ENCODE measurements at regions not wholly inside any gene's neighbourhood (a gene's known extent, or its start where the extent isn't known, plus 50 kb on each side); places are given as distances from the start of the nearest gene placed in this dataset.

GRCh38 chr16:73251608-73252007 lies 203.7 kb upstream of the ZFHX3 start:
- Histone ChIP-seq H3K27me3 (ENCODE audit: control insufficient read depth in 1 of 2, insufficient read depth in 2 of 2, low read length in 2 of 2) (no peaks in the 10 kb centered on the region), H3K36me3 (replicated peaks in 1 of 2; ENCODE audit: control insufficient read depth in 1 of 2, insufficient read depth in 2 of 2, low read length in 2 of 2) (no peaks in the 10 kb centered on the region), H4K20me1 (ENCODE audit: insufficient read depth, low read length) (no peaks in the 10 kb centered on the region), H3K9ac (ENCODE audit: insufficient read depth, low read depth, low read length) (no peak overlapping the region), H2AFZ (ENCODE audit: low read length) (no peak overlapping the region), H3K4me2 (ENCODE audit: low read depth, low read length) (no peak overlapping the region), H3K4me3 (replicated peaks in 1 of 3; ENCODE audit: insufficient read depth in 1 of 3, low read depth in 2 of 3, low read length in 3 of 3) (no peak overlapping the region), H3K79me2 (ENCODE audit: insufficient read depth, low read length) (no peaks in the 10 kb centered on the region), H3K4me1 (ENCODE audit: insufficient read depth, low read length) (no peaks in the 10 kb centered on the region), H3K9me3 (ENCODE audit: low read length) (no peaks in the 10 kb centered on the region), H3K27ac (ENCODE audit: extremely low read length, insufficient read depth, low read length) (no peak overlapping the region)
- in situ Hi-C loops (cut with HindIII; ENCODE audit: extremely low pct_ligation_motif_present, low pct_unique_long_range_greater_than_20kb): no loop called here
- no TSS peak for BruUV-seq (replicated peaks)
- intact Hi-C loops (cut with micrococcal nuclease; ENCODE audit: unreplicated experiment): no loop called here
- DNase-seq (ENCODE audit: low spot score): no peak
- TF ChIP-seq, protein P1, sequence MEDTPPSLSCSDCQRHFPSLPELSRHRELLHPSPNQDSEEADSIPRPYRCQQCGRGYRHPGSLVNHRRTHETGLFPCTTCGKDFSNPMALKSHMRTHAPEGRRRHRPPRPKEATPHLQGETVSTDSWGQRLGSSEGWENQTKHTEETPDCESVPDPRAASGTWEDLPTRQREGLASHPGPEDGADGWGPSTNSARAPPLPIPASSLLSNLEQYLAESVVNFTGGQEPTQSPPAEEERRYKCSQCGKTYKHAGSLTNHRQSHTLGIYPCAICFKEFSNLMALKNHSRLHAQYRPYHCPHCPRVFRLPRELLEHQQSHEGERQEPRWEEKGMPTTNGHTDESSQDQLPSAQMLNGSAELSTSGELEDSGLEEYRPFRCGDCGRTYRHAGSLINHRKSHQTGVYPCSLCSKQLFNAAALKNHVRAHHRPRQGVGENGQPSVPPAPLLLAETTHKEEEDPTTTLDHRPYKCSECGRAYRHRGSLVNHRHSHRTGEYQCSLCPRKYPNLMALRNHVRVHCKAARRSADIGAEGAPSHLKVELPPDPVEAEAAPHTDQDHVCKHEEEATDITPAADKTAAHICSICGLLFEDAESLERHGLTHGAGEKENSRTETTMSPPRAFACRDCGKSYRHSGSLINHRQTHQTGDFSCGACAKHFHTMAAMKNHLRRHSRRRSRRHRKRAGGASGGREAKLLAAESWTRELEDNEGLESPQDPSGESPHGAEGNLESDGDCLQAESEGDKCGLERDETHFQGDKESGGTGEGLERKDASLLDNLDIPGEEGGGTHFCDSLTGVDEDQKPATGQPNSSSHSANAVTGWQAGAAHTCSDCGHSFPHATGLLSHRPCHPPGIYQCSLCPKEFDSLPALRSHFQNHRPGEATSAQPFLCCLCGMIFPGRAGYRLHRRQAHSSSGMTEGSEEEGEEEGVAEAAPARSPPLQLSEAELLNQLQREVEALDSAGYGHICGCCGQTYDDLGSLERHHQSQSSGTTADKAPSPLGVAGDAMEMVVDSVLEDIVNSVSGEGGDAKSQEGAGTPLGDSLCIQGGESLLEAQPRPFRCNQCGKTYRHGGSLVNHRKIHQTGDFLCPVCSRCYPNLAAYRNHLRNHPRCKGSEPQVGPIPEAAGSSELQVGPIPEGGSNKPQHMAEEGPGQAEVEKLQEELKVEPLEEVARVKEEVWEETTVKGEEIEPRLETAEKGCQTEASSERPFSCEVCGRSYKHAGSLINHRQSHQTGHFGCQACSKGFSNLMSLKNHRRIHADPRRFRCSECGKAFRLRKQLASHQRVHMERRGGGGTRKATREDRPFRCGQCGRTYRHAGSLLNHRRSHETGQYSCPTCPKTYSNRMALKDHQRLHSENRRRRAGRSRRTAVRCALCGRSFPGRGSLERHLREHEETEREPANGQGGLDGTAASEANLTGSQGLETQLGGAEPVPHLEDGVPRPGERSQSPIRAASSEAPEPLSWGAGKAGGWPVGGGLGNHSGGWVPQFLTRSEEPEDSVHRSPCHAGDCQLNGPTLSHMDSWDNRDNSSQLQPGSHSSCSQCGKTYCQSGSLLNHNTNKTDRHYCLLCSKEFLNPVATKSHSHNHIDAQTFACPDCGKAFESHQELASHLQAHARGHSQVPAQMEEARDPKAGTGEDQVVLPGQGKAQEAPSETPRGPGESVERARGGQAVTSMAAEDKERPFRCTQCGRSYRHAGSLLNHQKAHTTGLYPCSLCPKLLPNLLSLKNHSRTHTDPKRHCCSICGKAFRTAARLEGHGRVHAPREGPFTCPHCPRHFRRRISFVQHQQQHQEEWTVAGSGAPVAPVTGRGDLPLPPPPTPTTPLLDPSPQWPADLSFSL (CRISPR knock-in tag; IDR thresholded peaks at IDR 0.05): peak; percentile 71; the same call in 1 of the 2 replicates
- TF ChIP-seq ZFP41 (CRISPR knock-in tag; IDR thresholded peaks at IDR 0.05; ENCODE audit: borderline replicate concordance) (no peak), ZNF207 (IDR thresholded peaks at IDR 0.05; ENCODE audit: borderline replicate concordance) (0 out of 2 replicates have a peak, but pooled peaks have one; percentile 72), PRDM10 (CRISPR knock-in tag; IDR thresholded peaks at IDR 0.05; ENCODE audit: low read depth) (no peak), HNRNPL (IDR thresholded peaks at IDR 0.05; ENCODE audit: low read depth, low read length) (0 out of 2 replicates have a peak, but pooled peaks have one; percentile 65), PHF20 (CRISPR knock-in tag; IDR thresholded peaks at IDR 0.05) (no peak)
- no peak for FAIRE-seq
- no peak for ATAC-seq
- WGBS (ENCODE audit: low lambda C conversion rate): 83% methylated on average over 7 of the region's 7 CpGs
- POLR2A ChIA-PET: no interaction called here
- CTCF ChIA-PET (ENCODE audit: low intra/inter-chr PET ratio, low total read pairs): no interaction called here

Data from HepG2 (cell line).